C4-2B (cell line): ENCODE measurements at regions not wholly inside any gene's neighbourhood (a gene's known extent, or its start where the extent isn't known, plus 50 kb on each side); places are given as distances from the start of the nearest gene placed in this dataset.

Source experiments
- H3K27ac ChIP-seq: fragments of 450-650 bp; 2 replicates; pipeline ENCODE4 v1.5.1; 2017
- CTCF ChIP-seq: fragments of 450-650 bp; conservative IDR thresholded peaks from 2 replicates; pipeline ENCODE4 v1.5.1; 2017; ENCODE audit warnings: mild to moderate bottlenecking
- ZFX ChIP-seq: fragments of 450-650 bp; IDR thresholded peaks from 2 replicates; pipeline ENCODE4 v1.6.1; 2017

GRCh38 chr19:30802424-30803013 is 430.3 kb downstream of the ZNF536 start:
- TF ChIP-seq CTCF (no peak), ZFX (no peak)
- no peak overlapping the region for H3K27ac ChIP-seq

DNA sequence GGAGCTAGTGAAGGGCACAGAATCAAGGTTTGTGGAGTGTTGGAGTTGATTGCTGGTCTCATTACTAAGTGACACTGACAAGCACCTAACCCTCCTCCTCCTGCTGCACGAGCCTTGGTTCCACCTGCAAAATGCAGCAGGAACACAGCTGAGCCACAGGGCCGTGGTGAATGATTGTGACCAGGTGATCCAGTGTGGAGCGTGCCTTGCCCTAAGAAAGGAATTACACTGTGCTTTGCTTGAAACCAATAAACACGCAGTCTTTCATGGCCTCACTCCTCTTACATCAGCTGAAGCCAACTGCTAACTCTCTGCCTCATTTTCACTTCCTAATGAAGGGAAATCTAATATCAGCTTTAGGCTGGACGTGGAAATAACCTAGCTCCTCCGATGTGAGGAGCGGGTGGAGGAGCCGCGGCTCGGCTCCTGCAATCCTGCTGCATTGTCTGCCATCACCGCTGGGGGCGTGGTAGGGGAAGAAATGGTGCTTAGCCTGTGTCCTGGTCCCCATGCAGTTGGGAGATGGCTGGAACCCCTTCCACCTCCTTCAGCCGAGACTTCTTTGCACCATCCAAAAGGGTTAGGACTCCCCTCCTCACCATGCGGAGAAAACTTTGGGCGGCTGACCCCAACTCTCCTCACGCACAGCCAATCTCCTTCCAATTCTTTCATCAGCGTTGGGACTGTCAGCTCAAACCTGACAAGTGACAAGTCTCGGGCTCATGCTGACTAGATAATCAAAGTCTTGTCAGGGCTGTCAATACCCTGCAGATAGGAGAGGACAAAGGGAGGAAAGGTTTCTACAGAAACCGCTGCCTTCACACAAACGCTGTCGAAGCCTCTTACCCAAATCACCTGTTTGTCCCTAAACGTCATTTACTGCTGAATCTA is 427.9 kb downstream of the ZNF536 start:
- no peak overlapping the region for H3K27ac ChIP-seq
- TF ChIP-seq ZFX (no peak), CTCF (peak; percentile 91)

DNA sequence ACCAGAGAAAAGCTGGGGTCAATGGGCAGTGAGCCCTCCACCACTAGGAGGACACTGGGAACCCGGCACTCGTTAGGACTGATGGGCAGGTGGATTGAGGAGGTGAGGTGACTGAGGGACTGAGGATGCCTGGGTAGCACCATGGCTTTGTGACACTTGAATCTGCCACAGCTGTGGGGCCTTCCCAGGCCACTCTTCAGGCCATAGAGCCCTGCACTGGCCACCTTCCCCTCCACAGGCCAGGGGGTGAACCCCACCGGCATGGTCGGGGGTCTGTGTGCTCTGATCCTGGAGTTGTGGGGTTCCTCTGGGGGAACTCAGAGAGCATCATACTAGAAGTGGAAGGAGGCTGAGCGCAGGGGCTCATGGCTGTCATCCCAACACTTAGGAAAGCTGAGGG is 423.5 kb downstream of the ZNF536 start:
- no peak for TF ChIP-seq ZFX
- TF ChIP-seq CTCF = no peak
- no peak overlapping the region for H3K27ac ChIP-seq

- TF ChIP-seq ZFX = no peak
- no peak for TF ChIP-seq CTCF
Measured at GRCh38 chr19:30792561-30793505, 420.6 kb downstream of the ZNF536 start.

GRCh38 chr19:30791088-30791487 is 418.9 kb downstream of the ZNF536 start:
- no peak for TF ChIP-seq CTCF
- no peak for TF ChIP-seq ZFX
- H3K27ac ChIP-seq = no peak overlapping the region

More at GRCh38 chr19:30792561-30793505, 420.6 kb downstream of the ZNF536 start:
- no peak overlapping the region for H3K27ac ChIP-seq

GRCh38 chr19:30790056-30790680 is 418.0 kb downstream of the ZNF536 start:
- no peak overlapping the region for H3K27ac ChIP-seq
- TF ChIP-seq CTCF (no peak), ZFX (no peak)
